ENCODE measurements at regions not wholly inside any gene's neighbourhood (a gene's known extent, or its start where the extent isn't known, plus 50 kb on each side); places are given as distances from the start of the nearest gene placed in this dataset.

DNA sequence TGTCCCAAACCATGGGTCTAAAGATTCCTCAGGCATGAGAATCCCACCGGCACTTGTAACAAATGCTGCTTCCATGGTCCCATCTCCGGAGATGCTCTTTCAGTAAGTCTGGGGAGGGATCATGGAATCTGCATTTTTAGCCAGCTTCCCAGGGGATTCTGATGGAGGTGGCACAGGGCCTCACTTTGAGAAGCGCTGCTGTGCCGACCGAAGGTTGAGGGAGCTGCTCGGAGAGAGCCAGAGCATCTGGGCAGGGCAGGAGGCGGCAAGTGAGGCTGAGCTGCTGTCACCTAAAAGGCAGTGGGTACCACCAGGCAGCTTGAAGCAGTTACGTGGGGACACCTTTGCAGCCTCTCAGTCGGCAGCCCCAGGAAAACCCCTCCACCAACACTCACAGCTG, 100.2 kb upstream of the CDYL start:
- H3K4me1 ChIP-seq = no peaks in the 10 kb centered on the region
- no peaks in the 10 kb centered on the region for H3K36me3 ChIP-seq
- no peak overlapping the region for H3K27ac ChIP-seq
- H3K27me3 ChIP-seq = no peaks in the 10 kb centered on the region
- no peaks in the 10 kb centered on the region for H3K9me3 ChIP-seq
- no peak for DNase-seq (ENCODE audit: low spot score in 2 of 2)
- TF ChIP-seq, protein P1, sequence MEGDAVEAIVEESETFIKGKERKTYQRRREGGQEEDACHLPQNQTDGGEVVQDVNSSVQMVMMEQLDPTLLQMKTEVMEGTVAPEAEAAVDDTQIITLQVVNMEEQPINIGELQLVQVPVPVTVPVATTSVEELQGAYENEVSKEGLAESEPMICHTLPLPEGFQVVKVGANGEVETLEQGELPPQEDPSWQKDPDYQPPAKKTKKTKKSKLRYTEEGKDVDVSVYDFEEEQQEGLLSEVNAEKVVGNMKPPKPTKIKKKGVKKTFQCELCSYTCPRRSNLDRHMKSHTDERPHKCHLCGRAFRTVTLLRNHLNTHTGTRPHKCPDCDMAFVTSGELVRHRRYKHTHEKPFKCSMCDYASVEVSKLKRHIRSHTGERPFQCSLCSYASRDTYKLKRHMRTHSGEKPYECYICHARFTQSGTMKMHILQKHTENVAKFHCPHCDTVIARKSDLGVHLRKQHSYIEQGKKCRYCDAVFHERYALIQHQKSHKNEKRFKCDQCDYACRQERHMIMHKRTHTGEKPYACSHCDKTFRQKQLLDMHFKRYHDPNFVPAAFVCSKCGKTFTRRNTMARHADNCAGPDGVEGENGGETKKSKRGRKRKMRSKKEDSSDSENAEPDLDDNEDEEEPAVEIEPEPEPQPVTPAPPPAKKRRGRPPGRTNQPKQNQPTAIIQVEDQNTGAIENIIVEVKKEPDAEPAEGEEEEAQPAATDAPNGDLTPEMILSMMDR (IDR thresholded peaks at IDR 0.05) = no peak
- TF ChIP-seq POLR2A (IDR thresholded peaks at IDR 0.05) = no peak
- TF ChIP-seq POLR2AphosphoS5 (IDR thresholded peaks at IDR 0.05) = no peak
- H3K4me3 ChIP-seq = no peak overlapping the region
- intact Hi-C loops (cut with DNase I; ENCODE audit: low total_unique reads) = no loop called here

DNA sequence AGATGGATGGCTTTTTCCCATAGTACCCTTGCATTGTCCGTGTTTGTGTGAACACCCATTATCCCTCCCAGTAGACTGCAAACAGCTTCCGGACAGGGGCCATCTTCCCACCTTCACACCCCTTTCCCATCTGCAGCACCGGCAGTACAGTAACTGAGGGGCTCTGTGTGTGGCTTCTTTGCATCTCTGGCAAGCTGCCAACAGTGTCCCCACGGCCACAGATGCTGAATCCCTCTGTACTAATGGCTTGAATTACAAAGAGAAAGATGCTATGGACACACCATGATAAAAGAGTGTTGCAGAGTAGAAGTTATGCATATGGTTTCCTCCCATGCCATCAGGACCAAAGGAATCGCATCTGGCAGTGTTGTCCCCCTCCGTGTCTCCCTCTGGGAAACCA, 101.1 kb upstream of the CDYL start:
- H3K27me3 ChIP-seq = no peaks in the 10 kb centered on the region
- H3K4me3 ChIP-seq = no peak overlapping the region
- no peaks in the 10 kb centered on the region for H3K9me3 ChIP-seq
- intact Hi-C loops (cut with DNase I; ENCODE audit: low total_unique reads) = no loop called here
- no peaks in the 10 kb centered on the region for H3K36me3 ChIP-seq
- H3K4me1 ChIP-seq = no peaks in the 10 kb centered on the region
- DNase-seq (ENCODE audit: low spot score in 2 of 2) = no peak
- TF ChIP-seq, protein P1 (IDR thresholded peaks at IDR 0.05) = no peak
- no peak for TF ChIP-seq POLR2AphosphoS5 (IDR thresholded peaks at IDR 0.05)
- TF ChIP-seq POLR2A (IDR thresholded peaks at IDR 0.05) = no peak
- H3K27ac ChIP-seq = no peak overlapping the region

DNA sequence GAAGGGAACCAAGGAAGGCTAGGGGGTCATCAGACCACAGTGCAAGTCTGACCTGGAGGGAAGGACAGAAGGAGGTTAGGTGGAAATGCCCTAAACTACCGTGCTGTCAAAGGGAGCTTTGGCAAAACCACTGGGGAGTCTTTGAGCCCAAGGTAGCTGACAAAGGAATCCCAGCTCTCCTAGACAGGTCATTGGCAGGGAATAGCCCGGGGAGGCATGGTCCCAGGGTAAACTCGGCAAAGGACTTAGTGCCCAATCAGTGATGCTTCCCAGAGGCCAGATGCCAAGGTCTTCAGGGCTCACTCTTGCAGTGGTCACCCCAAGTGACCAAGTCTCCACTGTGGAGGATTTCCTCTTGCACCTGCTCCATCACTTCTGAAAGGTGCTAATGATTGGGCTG, 102.3 kb upstream of the CDYL start:
- Histone ChIP-seq H3K9me3 (no peaks in the 10 kb centered on the region), H3K27ac (no peak overlapping the region), H3K4me1 (no peaks in the 10 kb centered on the region), H3K36me3 (no peaks in the 10 kb centered on the region), H3K27me3 (no peaks in the 10 kb centered on the region), H3K4me3 (no peak overlapping the region)
- intact Hi-C loops (cut with DNase I; ENCODE audit: low total_unique reads) = no loop called here
- DNase-seq (ENCODE audit: low spot score in 2 of 2) = no peak
- TF ChIP-seq POLR2A (IDR thresholded peaks at IDR 0.05) = no peak
- TF ChIP-seq POLR2AphosphoS5 (IDR thresholded peaks at IDR 0.05) = no peak
- TF ChIP-seq, protein P1 (IDR thresholded peaks at IDR 0.05) = no peak

DNA sequence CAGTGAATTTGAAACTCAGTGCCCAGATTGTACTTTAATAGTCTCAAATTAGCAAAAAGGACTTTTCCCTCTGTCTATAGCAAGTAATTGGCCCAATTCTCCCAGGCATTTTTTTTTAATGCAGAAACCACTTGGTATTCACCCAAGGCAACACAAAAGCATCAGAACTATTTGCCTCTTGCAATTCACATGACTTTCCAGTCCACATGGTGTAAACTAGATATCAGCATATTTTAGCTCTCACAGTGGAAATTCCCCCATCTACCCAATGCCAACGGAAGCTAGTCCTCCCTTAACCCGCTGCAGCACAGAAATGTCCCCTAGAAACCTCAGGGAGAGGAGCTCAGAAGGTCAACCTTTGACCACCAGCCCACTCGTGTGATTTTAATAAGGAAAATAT, 103.4 kb upstream of the CDYL start:
- Histone ChIP-seq H3K36me3 (no peaks in the 10 kb centered on the region), H3K9me3 (no peaks in the 10 kb centered on the region), H3K27ac (no peak overlapping the region), H3K27me3 (no peaks in the 10 kb centered on the region), H3K4me3 (no peak overlapping the region), H3K4me1 (no peaks in the 10 kb centered on the region)
- intact Hi-C loops (cut with DNase I; ENCODE audit: low total_unique reads) = no loop called here
- no peak for DNase-seq (ENCODE audit: low spot score in 2 of 2)
- TF ChIP-seq, protein P1 (IDR thresholded peaks at IDR 0.05) = no peak
- TF ChIP-seq POLR2A (IDR thresholded peaks at IDR 0.05) (no peak), POLR2AphosphoS5 (IDR thresholded peaks at IDR 0.05) (no peak)

DNA sequence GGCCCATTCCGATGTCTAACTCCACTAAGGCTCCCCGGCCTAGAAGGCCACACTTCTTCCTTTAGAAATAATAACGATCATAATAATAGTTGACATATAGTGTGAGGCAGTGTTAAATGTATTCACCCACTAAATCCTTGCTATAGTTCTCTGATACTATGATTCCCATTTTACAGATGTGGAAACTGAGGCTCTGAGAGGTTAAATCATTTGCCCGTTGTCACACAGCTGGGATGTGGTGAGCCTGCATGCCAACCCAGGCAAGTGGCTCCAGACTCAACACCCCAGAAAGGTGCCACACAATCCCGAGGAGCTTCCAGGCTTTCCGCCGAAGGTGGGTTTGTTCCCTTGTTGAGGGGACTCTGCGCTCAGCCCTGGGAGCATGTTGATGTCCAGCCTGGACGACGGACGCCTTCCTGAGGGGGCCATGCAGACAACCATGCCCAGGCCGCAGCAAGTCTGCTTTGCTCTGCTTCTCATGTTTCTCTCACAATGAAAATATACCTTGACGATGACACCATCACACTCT, 104.6 kb upstream of the CDYL start:
- H3K36me3 ChIP-seq = no peaks in the 10 kb centered on the region
- no peak for DNase-seq (ENCODE audit: low spot score in 2 of 2)
- no peaks in the 10 kb centered on the region for H3K9me3 ChIP-seq
- no peak overlapping the region for H3K4me3 ChIP-seq
- TF ChIP-seq POLR2A (IDR thresholded peaks at IDR 0.05) (no peak), POLR2AphosphoS5 (IDR thresholded peaks at IDR 0.05) (no peak)
- TF ChIP-seq, protein P1 (IDR thresholded peaks at IDR 0.05) = no peak
- no peaks in the 10 kb centered on the region for H3K4me1 ChIP-seq
- H3K27me3 ChIP-seq = no peaks in the 10 kb centered on the region
- intact Hi-C loops (cut with DNase I; ENCODE audit: low total_unique reads) = no loop called here
- H3K27ac ChIP-seq = no peak overlapping the region

Measured in breast epithelium (tissue), 4 donors.